ENCODE measurements at regions not wholly inside any gene's neighbourhood (a gene's known extent, or its start where the extent isn't known, plus 50 kb on each side); places are given as distances from the start of the nearest gene placed in this dataset.

DNA sequence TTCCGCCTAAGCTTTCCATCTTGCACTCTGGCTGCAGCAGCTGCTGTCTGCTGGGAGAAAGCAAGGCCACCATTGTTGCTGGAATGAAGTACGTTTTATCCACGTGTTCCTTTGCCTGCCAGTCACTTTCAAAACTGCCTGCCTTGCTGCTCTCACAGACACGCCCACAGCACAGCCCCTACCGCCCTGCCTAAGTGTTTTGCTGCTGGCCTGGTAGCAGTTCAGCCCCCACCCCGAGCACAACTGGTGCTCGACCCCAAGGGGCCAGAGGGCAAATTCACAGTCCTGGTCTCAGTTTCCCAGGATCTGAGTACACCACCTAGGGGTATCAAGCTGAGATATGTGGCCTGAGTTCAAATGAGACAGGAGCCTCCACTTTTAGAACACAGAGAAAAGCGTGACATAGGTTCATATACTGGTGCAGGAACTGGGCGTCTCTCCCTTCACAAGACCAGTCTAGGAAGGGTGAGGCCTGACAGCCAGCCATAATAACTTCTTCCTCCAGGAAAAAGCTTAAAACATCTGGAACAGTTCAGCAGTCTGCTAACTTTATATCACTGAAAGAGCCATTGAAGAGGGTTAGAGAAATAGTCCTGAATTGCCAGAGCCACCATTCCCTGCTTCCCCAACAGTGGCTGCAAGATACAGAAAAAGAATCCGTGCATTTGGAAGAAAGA is 1012.3 kb downstream of the ZPLD1 start (continued):
- TF ChIP-seq POLR2AphosphoS5 (IDR thresholded peaks at IDR 0.05; ENCODE audit: low read depth, low read length) (no peak), TAF1 (IDR thresholded peaks at IDR 0.05; ENCODE audit: low read depth, low read length) (no peak), SRF (IDR thresholded peaks at IDR 0.05; ENCODE audit: low read depth, low read length) (no peak)
